Ovary (tissue), 1 donor: ENCODE measurements at regions not wholly inside any gene's neighbourhood (a gene's known extent, or its start where the extent isn't known, plus 50 kb on each side); places are given as distances from the start of the nearest gene placed in this dataset.

Experiments used
- EP300 ChIP-seq: sonication (generic); formaldehyde crosslinking; IDR thresholded peaks from one replicate; pipeline ENCODE4 v1.6.1; 2017; ENCODE audit warnings: antibody characterized with exemption
- POLR2A ChIP-seq: fragments of 450-650 bp; IDR thresholded peaks from one replicate; pipeline ENCODE4 v1.6.1; 2017; ENCODE audit warnings: antibody characterized with exemption, mild to moderate bottlenecking, moderate library complexity

- TF ChIP-seq EP300 = no peak
- no peak for TF ChIP-seq POLR2A
Observed at GRCh38 chr3:182214416-182214815, 502.7 kb downstream of the SOX2 start.
